ENCODE measurements at regions not wholly inside any gene's neighbourhood (a gene's known extent, or its start where the extent isn't known, plus 50 kb on each side); places are given as distances from the start of the nearest gene placed in this dataset.
A peak's percentile ranks its signal among the peaks of the same experiment; 100 is the strongest.
"Not testable (repeated sequence)": the region's sequence is repeated elsewhere in the genome, so short reads cannot be mapped to it uniquely, and the experiment has no call there.

GRCh38 chr7:9505516-9505915, 1072.1 kb downstream of the NXPH1 start:
- DNase-seq (ENCODE audit: low spot score) = peak; percentile 30

GRCh38 chr7:9507290-9507689, 1073.9 kb downstream of the NXPH1 start:
- no peak for DNase-seq (ENCODE audit: low spot score)

GRCh38 chr7:9516662-9517061, 1083.3 kb downstream of the NXPH1 start:
- no peak for DNase-seq (ENCODE audit: low spot score)

GRCh38 chr7:9523579-9523978, 1090.2 kb downstream of the NXPH1 start:
- DNase-seq (ENCODE audit: low spot score) = no peak

GRCh38 chr7:9552431-9552830, 1119.0 kb downstream of the NXPH1 start:
- DNase-seq (ENCODE audit: low spot score) = not testable (repeated sequence)

GRCh38 chr7:9557853-9558252, 1124.4 kb downstream of the NXPH1 start:
- DNase-seq (ENCODE audit: low spot score) = no peak

GRCh38 chr7:9575716-9576115, 1142.3 kb downstream of the NXPH1 start:
- DNase-seq (ENCODE audit: low spot score) = no peak

- DNase-seq (ENCODE audit: low spot score) = no peak
These were observed 1149.4 kb downstream of the NXPH1 start for GRCh38 chr7:9582824-9583223.

- DNase-seq (ENCODE audit: low spot score) = no peak
These were observed 1165.0 kb downstream of the NXPH1 start for GRCh38 chr7:9598411-9598810.

- DNase-seq (ENCODE audit: low spot score) = no peak
These were observed 1167.6 kb downstream of the NXPH1 start for GRCh38 chr7:9600974-9601373.

- no peak for DNase-seq (ENCODE audit: low spot score)
These were observed 1169.9 kb downstream of the NXPH1 start for GRCh38 chr7:9603291-9603690.

GRCh38 chr7:9608560-9608959, 1175.2 kb downstream of the NXPH1 start:
- no peak for DNase-seq (ENCODE audit: low spot score)

- not testable (repeated sequence) for DNase-seq (ENCODE audit: low spot score)
These were observed 1187.5 kb downstream of the NXPH1 start for GRCh38 chr7:9620899-9621298.

GRCh38 chr7:9621306-9621902, 1188.0 kb downstream of the NXPH1 start:
- DNase-seq (ENCODE audit: low spot score) = not testable (repeated sequence)

- DNase-seq (ENCODE audit: low spot score) = no peak
These were observed 1188.5 kb downstream of the NXPH1 start for GRCh38 chr7:9621927-9622326.

GRCh38 chr7:9625953-9626352, 1192.5 kb downstream of the NXPH1 start:
- DNase-seq (ENCODE audit: low spot score) = peak; percentile 27

GRCh38 chr7:9645756-9646155, 1212.3 kb downstream of the NXPH1 start:
- DNase-seq (ENCODE audit: low spot score) = no peak

- DNase-seq (ENCODE audit: low spot score) = no peak
These were observed 1223.8 kb downstream of the NXPH1 start for GRCh38 chr7:9657257-9657656.

GRCh38 chr7:9671979-9672917, 1238.8 kb downstream of the NXPH1 start:
- no peak for DNase-seq (ENCODE audit: low spot score)

- no peak for DNase-seq (ENCODE audit: low spot score)
These were observed 1247.3 kb downstream of the NXPH1 start for GRCh38 chr7:9680713-9681112.

- DNase-seq (ENCODE audit: low spot score) = no peak
These were observed 1247.9 kb downstream of the NXPH1 start for GRCh38 chr7:9681284-9681683.

- no peak for DNase-seq (ENCODE audit: low spot score)
These were observed 1257.9 kb downstream of the NXPH1 start for GRCh38 chr7:9691286-9691685.

- DNase-seq (ENCODE audit: low spot score) = no peak
These were observed 1265.0 kb downstream of the NXPH1 start for GRCh38 chr7:9698375-9698774.
